K562 (cell line): ENCODE measurements at regions not wholly inside any gene's neighbourhood (a gene's known extent, or its start where the extent isn't known, plus 50 kb on each side); places are given as distances from the start of the nearest gene placed in this dataset.

Source experiments
- ATAC-seq: fragments of 200-7000 bp; cut with Tn5 transposase; 3 replicates; pipeline ENCODE4 v1.9.1; 2020; ENCODE audit warnings: moderate library complexity
- BruUV-seq: library from RNA; stranded (reverse); fragments of 400-500 nt; replicated peaks from 2 replicates; lab custom pipeline; 2021; lab: Mats Ljungman, UMichigan
- CTCF ChIA-PET: fragments of 300-600 bp; formaldehyde crosslinking; extraction: SDS; loops from one replicate; lab custom pipeline; 2021; ENCODE audit warnings: low intra/inter-chr PET ratio; lab: Yijun Ruan, JAX
- POLR2A ChIA-PET: fragments of 300-600, 350-650 bp; sonication (Branson Sonifier 250); formaldehyde crosslinking; extraction: SDS; loops from one replicate; lab custom pipeline; 2021; ENCODE audit warnings: antibody characterized with exemption, inconsistent platforms; lab: Yijun Ruan, JAX
- DNase-seq, 4 experiments: peaks; one replicate each; pipeline versions ENCODE4 v3.0.0 to v3.0.0-alpha.2; 2011 to 2018; ENCODE audit warnings: low spot score in 3 of 4, mixed read lengths in 3 of 4; ENCODE audit errors: extremely low read depth in 1 of 4
- FAIRE-seq: peaks from 2 replicates; lab custom pipeline; 2011; peaks lifted over from hg19 to GRCh38; lab: Jason Lieb, UNC
- H2AFZ ChIP-seq: 2 replicates; pipeline ENCODE4 v1.6.0; 2011; ENCODE audit warnings: low read depth, low read length, control low read depth, inconsistent platforms
- H3K27ac ChIP-seq: fragments of 200-600 bp; 3 replicates; pipeline ENCODE4 v1.8.0; 2011; ENCODE audit warnings: low read depth, mild to moderate bottlenecking, control low read depth, inconsistent platforms, low read length, moderate library complexity, mixed read lengths; ENCODE audit errors: extremely low read depth
- H3K27me3 ChIP-seq, 2 experiments: fragments of 300-600 bp in 1 of 2; 2 replicates in 1 of 2; 3 replicates in 1 of 2; pipeline versions ENCODE4 v1.6.0 to v1.8.0; 2011; ENCODE audit warnings: inconsistent platforms in 2 of 2, low read length in 2 of 2, mild to moderate bottlenecking in 1 of 2, mixed read lengths in 1 of 2, moderate library complexity in 1 of 2; ENCODE audit not compliant: control insufficient read depth in 2 of 2, insufficient read depth in 2 of 2
- H3K36me3 ChIP-seq: fragments of 300-600 bp; 3 replicates; pipeline ENCODE4 v1.8.0; 2011; ENCODE audit warnings: mild to moderate bottlenecking, low read length, inconsistent platforms; ENCODE audit not compliant: control insufficient read depth, insufficient read depth
- H3K4me1 ChIP-seq, 2 experiments: fragments of 200-600 bp in 1 of 2; replicated peaks in 1 of 2; 2 replicates in 1 of 2; 3 replicates in 1 of 2; pipeline versions ENCODE4 v1.5.1 to v1.8.0; 2011; ENCODE audit warnings: inconsistent platforms in 2 of 2, low read length in 2 of 2, mild to moderate bottlenecking in 1 of 2, mixed read lengths in 1 of 2, moderate library complexity in 1 of 2; ENCODE audit not compliant: control insufficient read depth in 2 of 2, insufficient read depth in 2 of 2
- H3K4me2 ChIP-seq: 2 replicates; pipeline ENCODE4 v1.6.1; 2011; ENCODE audit warnings: low read length, control low read depth, inconsistent platforms, mixed read lengths; ENCODE audit not compliant: insufficient read depth
- H3K4me3 ChIP-seq: fragments of 200-600 bp; sonication (generic), shearing (Covaris generic); 2 replicates; pipeline ENCODE4 v1.5.1; 2016; ENCODE audit warnings: control low read depth, inconsistent platforms
- H3K79me2 ChIP-seq: fragments of 200-600 bp; 3 replicates; pipeline ENCODE4 v1.8.0; 2011; ENCODE audit warnings: low read length, inconsistent platforms; ENCODE audit not compliant: control insufficient read depth, insufficient read depth
- H3K9ac ChIP-seq, 2 experiments: 2 replicates each; pipeline versions ENCODE4 v1.6.0 to v1.6.1; 2011; ENCODE audit warnings: low read depth in 2 of 2, low read length in 2 of 2, control low read depth in 1 of 2, inconsistent platforms in 1 of 2, mild to moderate bottlenecking in 1 of 2, mixed read lengths in 1 of 2; ENCODE audit not compliant: insufficient read depth in 1 of 2
- H3K9me1 ChIP-seq: one replicate; pipeline ENCODE4 v1.6.0; 2011; ENCODE audit warnings: inconsistent platforms, mild to moderate bottlenecking, low read length, moderate library complexity; ENCODE audit not compliant: control insufficient read depth, insufficient read depth
- H3K9me3 ChIP-seq: replicated peaks from 2 replicates; pipeline ENCODE4 v1.5.1; 2011; ENCODE audit warnings: low read depth, low read length, inconsistent platforms; ENCODE audit not compliant: control insufficient read depth, insufficient read depth
- H4K20me1 ChIP-seq: replicated peaks from 2 replicates; pipeline ENCODE4 v1.6.1; 2011; ENCODE audit warnings: low read length, inconsistent platforms, mixed read lengths; ENCODE audit not compliant: control insufficient read depth, insufficient read depth
- ARID3A ChIP-seq: IDR thresholded peaks from 2 replicates; pipeline ENCODE4 v1.6.1; 2012; ENCODE audit warnings: low read depth, low read length, improper control_type of control experiment, borderline replicate concordance
- ARID3B ChIP-seq: fragments of 250-450 bp; sonication (Bioruptor Pico); IDR thresholded peaks from 2 replicates; pipeline ENCODE4 v1.4.0; 2020; ENCODE audit warnings: borderline replicate concordance
- KDM5B ChIP-seq: fragments of 200-600 bp; sonication (generic); IDR thresholded peaks from 2 replicates; pipeline ENCODE4 v1.6.1; 2012; ENCODE audit warnings: low read depth, mild to moderate bottlenecking, moderate library complexity, low read length, control low read depth, inconsistent platforms; ENCODE audit not compliant: insufficient replicate concordance
- MEIS2 ChIP-seq: fragments of 450-650 bp; IDR thresholded peaks from 2 replicates; pipeline ENCODE4 v1.6.1; 2014; ENCODE audit warnings: mild to moderate bottlenecking; ENCODE audit not compliant: partially characterized antibody
- NCOA6 ChIP-seq: fragments of 450-650 bp; IDR thresholded peaks from 2 replicates; pipeline ENCODE4 v1.6.1; 2017; ENCODE audit warnings: mild to moderate bottlenecking
- PHB2 ChIP-seq: fragments of 450-650 bp; IDR thresholded peaks from 2 replicates; pipeline ENCODE4 v1.6.1; 2017; ENCODE audit warnings: low read depth
- PHF8 ChIP-seq: fragments of 200-600 bp; sonication (generic); IDR thresholded peaks from 2 replicates; pipeline ENCODE4 v1.6.1; 2012; ENCODE audit warnings: mixed run types, mild to moderate bottlenecking, inconsistent platforms, low read length, moderate library complexity, borderline replicate concordance
- SAP30 ChIP-seq: fragments of 200-600 bp; sonication (generic); IDR thresholded peaks from 2 replicates; pipeline ENCODE4 v1.6.1; 2012; ENCODE audit warnings: borderline replicate concordance, low read depth, mild to moderate bottlenecking, moderate library complexity, low read length, control low read depth, inconsistent platforms; ENCODE audit not compliant: insufficient read depth, poor library complexity, severe bottlenecking
- TAF1 ChIP-seq: IDR thresholded peaks from 2 replicates; pipeline ENCODE4 v1.6.1; 2011; ENCODE audit warnings: mild to moderate bottlenecking, low read length, moderate library complexity; ENCODE audit not compliant: insufficient read depth, control insufficient read depth, severe bottlenecking; ENCODE audit errors: extremely low read depth
- WGBS: fragments of 100-300 bp; shearing (Covaris generic); methylation state at CpG from one replicate; pipeline ENCODE4 v1.1.6; 2016; ENCODE audit warnings: low coverage, mixed read lengths; ENCODE audit not compliant: insufficient coverage; ENCODE audit errors: missing lambda C conversion rate; 5-methylcytosine and 5-hydroxymethylcytosine counted together
- in situ Hi-C: fragments of 300-500 bp; cut with MboI; formaldehyde crosslinking; loops from 4 replicates; pipeline ENCODE4 v1.15.0; 2018; ENCODE audit warnings: inconsistent platforms, mixed read lengths
- intact Hi-C: fragments of 100-400 bp; cut with micrococcal nuclease; formaldehyde crosslinking; loops from 2 replicates; pipeline ENCODE4 v1.14.2; 2022

GRCh38 chr4:137659431-137659830, 127.1 kb upstream of the PCDH18 start:
- no peaks in the 10 kb centered on the region for H3K9me1 ChIP-seq
- FAIRE-seq (no peak), DNase-seq (no peak)
- no peaks in the 10 kb centered on the region for H3K27me3 ChIP-seq
- intact Hi-C loops (no loop called here), in situ Hi-C loops (no loop called here)
- no peak overlapping the region for H3K4me2 ChIP-seq
- TF ChIP-seq SAP30: no peak
- TF ChIP-seq KDM5B: no peak
- no peak for TF ChIP-seq NCOA6
- no peak for TF ChIP-seq PHB2
- no peak for TF ChIP-seq PHF8
- no peak for TF ChIP-seq TAF1
- no peak for TF ChIP-seq ARID3B (CRISPR knock-in tag)
- TF ChIP-seq ARID3A: no peak
- no peak for TF ChIP-seq MEIS2
- TF ChIP-seq, all 486 proteins: peak for 0
- Histone ChIP-seq H3K4me3 (no peak overlapping the region), H4K20me1 (no peaks in the 10 kb centered on the region), H3K27ac (no peak overlapping the region), H3K4me1 (no peaks in the 10 kb centered on the region), H3K9me3 (0 out of 2 replicates have a peak, but pooled peaks cover 2% of the 10 kb centered on the region), H3K36me3 (no peaks in the 10 kb centered on the region), H2AFZ (no peak overlapping the region), H3K9ac (no peak overlapping the region), H3K79me2 (no peaks in the 10 kb centered on the region)
- WGBS: 0% methylated on average over 1 of the region's 1 CpG
- BruUV-seq: no TSS peak
- ChIA-PET POLR2A (no interaction called here), CTCF (no interaction called here)
- no peak for ATAC-seq
